ENCODE measurements at regions not wholly inside any gene's neighbourhood (a gene's known extent, or its start where the extent isn't known, plus 50 kb on each side); places are given as distances from the start of the nearest gene placed in this dataset.

GRCh38 chr9:17970277-17970676, 391.4 kb downstream of the SH3GL2 start:
- ATAC-seq (ENCODE audit: low read depth) (no peak), DNase-seq (no peak)
- Histone ChIP-seq H3K4me3 (ENCODE audit: control extremely low read depth in 1 of 5, extremely low read depth in 1 of 5, insufficient read depth in 1 of 5, low read depth in 2 of 5, low read length in 4 of 5) (no peak overlapping the region), H2AFZ (ENCODE audit: insufficient read depth, low read depth, low read length, poor library complexity, severe bottlenecking) (no peak overlapping the region), H3K36me3 (replicated peaks in 1 of 2; ENCODE audit: control extremely low read depth in 1 of 2, control insufficient read depth in 1 of 2, extremely low read depth in 1 of 2, insufficient read depth in 2 of 2, low read length in 1 of 2) (no peaks in the 10 kb centered on the region), H3K27ac (ENCODE audit: low read length in 2 of 2) (no peak overlapping the region), H3K9me3 (ENCODE audit: control extremely low read depth in 1 of 3, control insufficient read depth in 2 of 3, insufficient read depth in 1 of 3, low read length in 2 of 3) (no peaks in the 10 kb centered on the region), H3K9ac (ENCODE audit: low read length) (no peak overlapping the region), H3K4me1 (ENCODE audit: control insufficient read depth in 2 of 2, insufficient read depth in 2 of 2, low read length in 2 of 2) (no peaks in the 10 kb centered on the region), H3K4me2 (replicated peaks; ENCODE audit: low read depth, low read length, poor library complexity, severe bottlenecking) (no peak overlapping the region), H4K20me1 (ENCODE audit: control insufficient read depth, insufficient read depth, low read length, poor library complexity, severe bottlenecking) (no peaks in the 10 kb centered on the region), H3K27me3 (replicated peaks in 1 of 4; ENCODE audit: control extremely low read depth in 1 of 4, control insufficient read depth in 3 of 4, insufficient read depth in 4 of 4, low read length in 3 of 4) (no peaks in the 10 kb centered on the region), H3K79me2 (ENCODE audit: control insufficient read depth, insufficient read depth, low read length) (no peaks in the 10 kb centered on the region)
- no peak overlapping the region for H3K27ac Mint-ChIP-seq
- no peak overlapping the region for H3K4me3 Mint-ChIP-seq
- no peaks in the 10 kb centered on the region for H3K27me3 Mint-ChIP-seq
- TF ChIP-seq CTCF (IDR thresholded peaks at IDR 0.05) (no peak), EZH2 (IDR thresholded peaks at IDR 0.05; ENCODE audit: borderline replicate concordance, insufficient read depth, low read depth, low read length, poor library complexity, severe bottlenecking) (no peak)
- peaks cover 4% of the 10 kb centered on the region for H3K9me3 Mint-ChIP-seq (ENCODE audit: insufficient read depth)
- CTCF ChIA-PET = no interaction called here
- POLR2A ChIA-PET = no interaction called here
- no peaks in the 10 kb centered on the region for H3K4me1 Mint-ChIP-seq
- intact Hi-C loops (cut with micrococcal nuclease) = no loop called here

GRCh38 chr9:17978773-17979172, 399.9 kb downstream of the SH3GL2 start:
- Mint-ChIP-seq H3K4me1 (no peaks in the 10 kb centered on the region), H3K27me3 (no peaks in the 10 kb centered on the region), H3K27ac (no peak overlapping the region), H3K4me3 (no peak overlapping the region), H3K9me3 (ENCODE audit: insufficient read depth) (peaks cover 14% of the 10 kb centered on the region)
- Histone ChIP-seq H4K20me1 (ENCODE audit: control insufficient read depth, insufficient read depth, low read length, poor library complexity, severe bottlenecking) (no peaks in the 10 kb centered on the region), H3K27me3 (replicated peaks in 1 of 4; ENCODE audit: control extremely low read depth in 1 of 4, control insufficient read depth in 3 of 4, insufficient read depth in 4 of 4, low read length in 3 of 4) (no peaks in the 10 kb centered on the region), H3K27ac (ENCODE audit: low read length in 2 of 2) (no peak overlapping the region), H3K4me2 (replicated peaks; ENCODE audit: low read depth, low read length, poor library complexity, severe bottlenecking) (no peak overlapping the region), H3K9ac (ENCODE audit: low read length) (no peak overlapping the region), H2AFZ (ENCODE audit: insufficient read depth, low read depth, low read length, poor library complexity, severe bottlenecking) (no peak overlapping the region), H3K36me3 (replicated peaks in 1 of 2; ENCODE audit: control extremely low read depth in 1 of 2, control insufficient read depth in 1 of 2, extremely low read depth in 1 of 2, insufficient read depth in 2 of 2, low read length in 1 of 2) (no peaks in the 10 kb centered on the region), H3K4me3 (ENCODE audit: control extremely low read depth in 1 of 5, extremely low read depth in 1 of 5, insufficient read depth in 1 of 5, low read depth in 2 of 5, low read length in 4 of 5) (no peak overlapping the region), H3K4me1 (ENCODE audit: control insufficient read depth in 2 of 2, insufficient read depth in 2 of 2, low read length in 2 of 2) (no peaks in the 10 kb centered on the region), H3K9me3 (ENCODE audit: control extremely low read depth in 1 of 3, control insufficient read depth in 2 of 3, insufficient read depth in 1 of 3, low read length in 2 of 3) (peaks cover 0 to 5% (median 4%) of the 10 kb centered on the region in 3 donors), H3K79me2 (ENCODE audit: control insufficient read depth, insufficient read depth, low read length) (no peaks in the 10 kb centered on the region)
- WGBS (ENCODE audit: insufficient coverage) = 100% methylated on average over 1 of the region's 2 CpGs
- ATAC-seq (ENCODE audit: low read depth) (no peak), DNase-seq (no peak)
- no peak for TF ChIP-seq CTCF (IDR thresholded peaks at IDR 0.05)
- TF ChIP-seq EZH2 (IDR thresholded peaks at IDR 0.05; ENCODE audit: borderline replicate concordance, insufficient read depth, low read depth, low read length, poor library complexity, severe bottlenecking) = no peak
- ChIA-PET POLR2A (no interaction called here), CTCF (no interaction called here)
- intact Hi-C loops (cut with micrococcal nuclease) = no loop called here

Measured in B cell (primary cell).